ENCODE measurements at regions not wholly inside any gene's neighbourhood (a gene's known extent, or its start where the extent isn't known, plus 50 kb on each side); places are given as distances from the start of the nearest gene placed in this dataset.

DNA sequence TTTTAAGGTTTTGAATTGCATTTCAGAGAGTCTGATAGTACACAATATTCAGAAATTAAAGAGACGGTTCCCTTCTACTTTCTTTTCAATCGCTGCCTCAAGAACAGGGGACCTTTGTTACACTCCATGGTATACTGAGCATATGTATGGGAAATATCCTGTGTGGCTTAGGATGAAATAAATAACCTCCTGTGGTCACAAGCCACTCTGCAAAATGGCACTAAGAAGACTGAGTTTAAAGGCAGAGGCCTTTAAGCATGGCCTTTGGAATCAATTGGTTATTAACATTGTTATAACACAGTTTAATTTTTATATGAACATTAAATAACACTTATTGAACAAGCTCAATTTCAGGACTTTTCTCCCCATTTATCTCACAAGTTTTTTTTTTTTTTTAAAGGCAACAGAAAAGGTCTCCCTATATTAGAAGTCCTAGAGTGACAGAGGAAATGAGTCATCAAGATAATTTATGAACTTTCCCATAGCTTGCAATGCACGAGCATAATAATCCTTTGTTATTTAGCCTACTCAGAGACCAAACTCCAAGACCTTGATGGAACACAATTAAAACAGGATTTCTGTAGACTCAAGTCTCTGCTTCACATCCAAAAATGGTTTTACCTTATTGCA, 341.9 kb downstream of the TMEM167A start (continued):
- TF ChIP-seq, protein P1, sequence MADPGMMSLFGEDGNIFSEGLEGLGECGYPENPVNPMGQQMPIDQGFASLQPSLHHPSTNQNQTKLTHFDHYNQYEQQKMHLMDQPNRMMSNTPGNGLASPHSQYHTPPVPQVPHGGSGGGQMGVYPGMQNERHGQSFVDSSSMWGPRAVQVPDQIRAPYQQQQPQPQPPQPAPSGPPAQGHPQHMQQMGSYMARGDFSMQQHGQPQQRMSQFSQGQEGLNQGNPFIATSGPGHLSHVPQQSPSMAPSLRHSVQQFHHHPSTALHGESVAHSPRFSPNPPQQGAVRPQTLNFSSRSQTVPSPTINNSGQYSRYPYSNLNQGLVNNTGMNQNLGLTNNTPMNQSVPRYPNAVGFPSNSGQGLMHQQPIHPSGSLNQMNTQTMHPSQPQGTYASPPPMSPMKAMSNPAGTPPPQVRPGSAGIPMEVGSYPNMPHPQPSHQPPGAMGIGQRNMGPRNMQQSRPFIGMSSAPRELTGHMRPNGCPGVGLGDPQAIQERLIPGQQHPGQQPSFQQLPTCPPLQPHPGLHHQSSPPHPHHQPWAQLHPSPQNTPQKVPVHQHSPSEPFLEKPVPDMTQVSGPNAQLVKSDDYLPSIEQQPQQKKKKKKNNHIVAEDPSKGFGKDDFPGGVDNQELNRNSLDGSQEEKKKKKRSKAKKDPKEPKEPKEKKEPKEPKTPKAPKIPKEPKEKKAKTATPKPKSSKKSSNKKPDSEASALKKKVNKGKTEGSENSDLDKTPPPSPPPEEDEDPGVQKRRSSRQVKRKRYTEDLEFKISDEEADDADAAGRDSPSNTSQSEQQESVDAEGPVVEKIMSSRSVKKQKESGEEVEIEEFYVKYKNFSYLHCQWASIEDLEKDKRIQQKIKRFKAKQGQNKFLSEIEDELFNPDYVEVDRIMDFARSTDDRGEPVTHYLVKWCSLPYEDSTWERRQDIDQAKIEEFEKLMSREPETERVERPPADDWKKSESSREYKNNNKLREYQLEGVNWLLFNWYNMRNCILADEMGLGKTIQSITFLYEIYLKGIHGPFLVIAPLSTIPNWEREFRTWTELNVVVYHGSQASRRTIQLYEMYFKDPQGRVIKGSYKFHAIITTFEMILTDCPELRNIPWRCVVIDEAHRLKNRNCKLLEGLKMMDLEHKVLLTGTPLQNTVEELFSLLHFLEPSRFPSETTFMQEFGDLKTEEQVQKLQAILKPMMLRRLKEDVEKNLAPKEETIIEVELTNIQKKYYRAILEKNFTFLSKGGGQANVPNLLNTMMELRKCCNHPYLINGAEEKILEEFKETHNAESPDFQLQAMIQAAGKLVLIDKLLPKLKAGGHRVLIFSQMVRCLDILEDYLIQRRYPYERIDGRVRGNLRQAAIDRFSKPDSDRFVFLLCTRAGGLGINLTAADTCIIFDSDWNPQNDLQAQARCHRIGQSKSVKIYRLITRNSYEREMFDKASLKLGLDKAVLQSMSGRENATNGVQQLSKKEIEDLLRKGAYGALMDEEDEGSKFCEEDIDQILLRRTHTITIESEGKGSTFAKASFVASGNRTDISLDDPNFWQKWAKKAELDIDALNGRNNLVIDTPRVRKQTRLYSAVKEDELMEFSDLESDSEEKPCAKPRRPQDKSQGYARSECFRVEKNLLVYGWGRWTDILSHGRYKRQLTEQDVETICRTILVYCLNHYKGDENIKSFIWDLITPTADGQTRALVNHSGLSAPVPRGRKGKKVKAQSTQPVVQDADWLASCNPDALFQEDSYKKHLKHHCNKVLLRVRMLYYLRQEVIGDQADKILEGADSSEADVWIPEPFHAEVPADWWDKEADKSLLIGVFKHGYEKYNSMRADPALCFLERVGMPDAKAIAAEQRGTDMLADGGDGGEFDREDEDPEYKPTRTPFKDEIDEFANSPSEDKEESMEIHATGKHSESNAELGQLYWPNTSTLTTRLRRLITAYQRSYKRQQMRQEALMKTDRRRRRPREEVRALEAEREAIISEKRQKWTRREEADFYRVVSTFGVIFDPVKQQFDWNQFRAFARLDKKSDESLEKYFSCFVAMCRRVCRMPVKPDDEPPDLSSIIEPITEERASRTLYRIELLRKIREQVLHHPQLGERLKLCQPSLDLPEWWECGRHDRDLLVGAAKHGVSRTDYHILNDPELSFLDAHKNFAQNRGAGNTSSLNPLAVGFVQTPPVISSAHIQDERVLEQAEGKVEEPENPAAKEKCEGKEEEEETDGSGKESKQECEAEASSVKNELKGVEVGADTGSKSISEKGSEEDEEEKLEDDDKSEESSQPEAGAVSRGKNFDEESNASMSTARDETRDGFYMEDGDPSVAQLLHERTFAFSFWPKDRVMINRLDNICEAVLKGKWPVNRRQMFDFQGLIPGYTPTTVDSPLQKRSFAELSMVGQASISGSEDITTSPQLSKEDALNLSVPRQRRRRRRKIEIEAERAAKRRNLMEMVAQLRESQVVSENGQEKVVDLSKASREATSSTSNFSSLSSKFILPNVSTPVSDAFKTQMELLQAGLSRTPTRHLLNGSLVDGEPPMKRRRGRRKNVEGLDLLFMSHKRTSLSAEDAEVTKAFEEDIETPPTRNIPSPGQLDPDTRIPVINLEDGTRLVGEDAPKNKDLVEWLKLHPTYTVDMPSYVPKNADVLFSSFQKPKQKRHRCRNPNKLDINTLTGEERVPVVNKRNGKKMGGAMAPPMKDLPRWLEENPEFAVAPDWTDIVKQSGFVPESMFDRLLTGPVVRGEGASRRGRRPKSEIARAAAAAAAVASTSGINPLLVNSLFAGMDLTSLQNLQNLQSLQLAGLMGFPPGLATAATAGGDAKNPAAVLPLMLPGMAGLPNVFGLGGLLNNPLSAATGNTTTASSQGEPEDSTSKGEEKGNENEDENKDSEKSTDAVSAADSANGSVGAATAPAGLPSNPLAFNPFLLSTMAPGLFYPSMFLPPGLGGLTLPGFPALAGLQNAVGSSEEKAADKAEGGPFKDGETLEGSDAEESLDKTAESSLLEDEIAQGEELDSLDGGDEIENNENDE (IDR thresholded peaks at IDR 0.05; ENCODE audit: insufficient replicate concordance, low read length), result no peak
- TF ChIP-seq YY1 (IDR thresholded peaks at IDR 0.05; ENCODE audit: low read depth, low read length) (no peak), POLR2A (IDR thresholded peaks at IDR 0.05; ENCODE audit: control extremely low read depth in 1 of 2, low read depth in 2 of 2, low read length in 2 of 2) (no peak)
- TF ChIP-seq, protein P2, sequence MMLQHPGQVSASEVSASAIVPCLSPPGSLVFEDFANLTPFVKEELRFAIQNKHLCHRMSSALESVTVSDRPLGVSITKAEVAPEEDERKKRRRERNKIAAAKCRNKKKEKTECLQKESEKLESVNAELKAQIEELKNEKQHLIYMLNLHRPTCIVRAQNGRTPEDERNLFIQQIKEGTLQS (IDR thresholded peaks at IDR 0.05; ENCODE audit: insufficient read depth, low read depth, low read length), result no peak

Measured in H1 (cell line).